ENCODE measurements at regions not wholly inside any gene's neighbourhood (a gene's known extent, or its start where the extent isn't known, plus 50 kb on each side); places are given as distances from the start of the nearest gene placed in this dataset.

- H2BK20ac ChIP-seq (ENCODE audit: low read depth, low read length): no peak overlapping the region
- no TSS peak for BruUV-seq (replicated peaks)
- H2AK5ac ChIP-seq (ENCODE audit: low read depth, low read length): no peak overlapping the region
- no peak overlapping the region for H3K27ac ChIP-seq (ENCODE audit: insufficient read depth, low read length)
- no peak overlapping the region for H3K4me3 ChIP-seq (ENCODE audit: insufficient read depth, low read depth, low read length)
- no peaks in the 10 kb centered on the region for H4K20me1 ChIP-seq (ENCODE audit: insufficient read depth, low read length)
- H4K91ac ChIP-seq (ENCODE audit: insufficient read depth, low read depth, low read length): no peak overlapping the region
- no peak overlapping the region for H3K9ac ChIP-seq (ENCODE audit: low read depth, low read length)
- H3K9me3 ChIP-seq (ENCODE audit: control insufficient read depth, insufficient read depth, low read length): peaks cover 34% of the 10 kb centered on the region
- POLR2A ChIA-PET (ENCODE audit: unreplicated experiment): no interaction called here
- H2BK5ac ChIP-seq (ENCODE audit: low read depth, low read length, poor library complexity, severe bottlenecking): no peak overlapping the region
- no peak overlapping the region for H3K56ac ChIP-seq (ENCODE audit: extremely low read depth, insufficient read depth, low read length)
- no peaks in the 10 kb centered on the region for H3K36me3 ChIP-seq (ENCODE audit: control insufficient read depth, insufficient read depth, low read length)
- DNase-seq (no peak), ATAC-seq (ENCODE audit: low read depth) (no peak)
- H2AFZ ChIP-seq (replicated peaks; ENCODE audit: low read length, poor library complexity): no peak overlapping the region
- TF ChIP-seq BHLHE40 (IDR thresholded peaks at IDR 0.05; ENCODE audit: low read depth, low read length): no peak
- TF ChIP-seq CEBPB (IDR thresholded peaks at IDR 0.05; ENCODE audit: low read depth, low read length): no peak
- no peak for TF ChIP-seq NFE2L2 (IDR thresholded peaks at IDR 0.05; ENCODE audit: low read depth, low read length)
- TF ChIP-seq FOS (IDR thresholded peaks at IDR 0.05; ENCODE audit: low read depth, low read length): no peak
- no peak overlapping the region for H3K4me2 ChIP-seq (ENCODE audit: low read depth, low read length)
- H2AK9ac ChIP-seq (replicated peaks; ENCODE audit: low read depth, low read length, poor library complexity): no peak overlapping the region
- H3K14ac ChIP-seq (replicated peaks; ENCODE audit: low read depth, low read length): no peak overlapping the region
- H2BK15ac ChIP-seq (ENCODE audit: low read depth, low read length): no peak overlapping the region
- H3K9me1 ChIP-seq (ENCODE audit: insufficient read depth, low read length): no peaks in the 10 kb centered on the region
- H3K23ac ChIP-seq (ENCODE audit: low read depth, low read length): no peak overlapping the region
- no peak overlapping the region for H3K18ac ChIP-seq (ENCODE audit: low read depth, low read length)
- H3K27me3 ChIP-seq (ENCODE audit: control insufficient read depth, insufficient read depth, low read length): no peaks in the 10 kb centered on the region
- WGBS, 2 experiments (ENCODE audit: extremely low coverage in 2 of 2, insufficient read length in 1 of 2): no CpG with 5 or more reads among the region's 6 CpGs
- in situ Hi-C loops (cut with MboI; ENCODE audit: low sequenced_read_pairs): no loop called here
- H2BK120ac ChIP-seq (ENCODE audit: low read depth, low read length): no peak overlapping the region
- CTCF ChIA-PET: no interaction called here
- H3K79me1 ChIP-seq (ENCODE audit: low read depth in 1 of 2, low read length in 2 of 2): no peaks in the 10 kb centered on the region
- no peak overlapping the region for H3K4ac ChIP-seq (ENCODE audit: low read depth, low read length)
- intact Hi-C loops (cut with micrococcal nuclease): no loop called here
- H3K4me1 ChIP-seq (ENCODE audit: control insufficient read depth, insufficient read depth, low read length): no peaks in the 10 kb centered on the region
- dilution Hi-C loops (cut with HindIII; ENCODE audit: low sequenced_read_pairs, unreplicated experiment): no loop called here
- H4K8ac ChIP-seq (ENCODE audit: low read depth in 2 of 2, low read length in 2 of 2): no peak overlapping the region
- H4K5ac ChIP-seq (ENCODE audit: low read depth, low read length): no peak overlapping the region
These were observed 393.7 kb upstream of the RGMA start for GRCh38 chr15:93482731-93483130.
